Esophagus muscularis mucosa (tissue), 3 donors: ENCODE measurements at regions not wholly inside any gene's neighbourhood (a gene's known extent, or its start where the extent isn't known, plus 50 kb on each side); places are given as distances from the start of the nearest gene placed in this dataset.

Experiments
- CTCF ChIP-seq, 3 experiments: fragments of 200-600 bp in 2 of 3; fragments of 450-650 bp in 1 of 3; sonication (generic) in 2 of 3; IDR thresholded peaks; one replicate each; pipeline ENCODE4 v1.5.1; 2017 to 2019; ENCODE audit warnings: antibody characterized with exemption in 3 of 3, mild to moderate bottlenecking in 2 of 3, moderate library complexity in 1 of 3
- POLR2A ChIP-seq: fragments of 450-650 bp; IDR thresholded peaks from one replicate; pipeline ENCODE4 v1.6.1; 2017; ENCODE audit warnings: antibody characterized with exemption, moderate library complexity, mild to moderate bottlenecking, low read depth

- TF ChIP-seq CTCF (IDR thresholded peaks at IDR 0.05) = no peak
- TF ChIP-seq POLR2A = no peak
Measured at GRCh38 chr22:35148866-35149548, 83.0 kb downstream of the ISX start.
